ENCODE measurements at regions not wholly inside any gene's neighbourhood (a gene's known extent, or its start where the extent isn't known, plus 50 kb on each side); places are given as distances from the start of the nearest gene placed in this dataset.

DNA sequence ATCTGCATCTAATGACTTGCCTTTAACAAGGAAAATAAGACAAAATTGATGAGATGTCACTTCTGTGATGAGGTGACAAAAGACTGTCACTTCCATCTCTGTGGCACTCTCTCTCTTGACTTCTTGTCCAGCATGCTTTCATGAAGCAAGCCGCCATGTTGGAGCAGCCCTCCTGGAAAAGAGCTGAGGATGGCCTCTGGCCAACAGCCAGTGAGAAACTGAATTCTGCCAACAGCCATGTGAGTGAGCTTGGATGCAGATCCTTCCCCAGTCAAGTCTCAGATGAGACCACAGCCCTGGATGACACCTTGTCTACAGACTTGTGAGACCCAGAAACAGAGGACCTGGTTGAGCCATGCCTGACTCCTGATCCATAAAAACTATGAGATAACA lies 412.6 kb upstream of the SHH start:
- DNase-seq (ENCODE audit: low read depth, low spot score): no peak

DNA sequence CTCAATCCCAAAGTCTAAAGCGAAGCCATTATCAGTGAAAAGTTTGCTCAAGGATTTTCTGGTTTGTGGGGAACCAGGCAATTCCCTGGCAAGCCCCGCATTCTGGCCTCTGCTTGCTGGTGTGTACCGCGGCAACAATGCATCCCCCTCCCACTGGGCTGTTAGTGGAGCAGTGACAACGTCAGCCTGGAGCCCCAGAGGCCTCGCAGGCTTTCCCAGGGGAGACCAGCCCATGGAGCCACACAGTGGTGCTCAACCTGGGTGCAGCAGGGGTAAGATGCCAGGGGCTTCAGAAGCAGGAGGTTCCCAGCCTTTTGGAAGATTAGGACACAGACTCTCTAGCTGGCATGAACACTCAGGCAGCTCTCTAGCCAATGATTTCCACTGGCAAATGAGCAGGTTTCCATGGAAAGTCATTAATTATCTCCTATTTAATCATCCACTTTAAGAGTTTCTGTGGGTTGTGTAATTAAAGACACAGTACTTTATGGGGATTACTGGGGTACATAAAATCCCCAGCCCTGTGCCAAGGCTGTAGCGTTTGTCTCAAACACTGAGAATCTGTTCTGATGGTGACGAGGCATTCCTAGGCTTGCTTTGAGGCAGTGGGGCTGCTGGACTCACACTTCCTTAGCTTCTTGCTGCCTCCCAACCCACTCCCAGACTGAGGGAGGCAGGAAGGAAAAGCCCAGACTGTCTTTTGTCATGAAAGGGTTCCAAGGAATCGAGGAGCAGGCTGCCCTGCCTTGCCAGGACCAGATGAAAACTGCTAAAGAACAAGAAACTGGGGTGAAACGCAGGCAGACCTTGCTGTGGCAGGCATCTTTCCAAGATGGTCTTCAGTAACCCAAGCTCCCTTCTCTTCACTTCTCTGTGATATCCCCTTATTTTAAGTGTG lies 411.9 kb upstream of the SHH start:
- DNase-seq (ENCODE audit: low read depth, low spot score): no peak

DNA sequence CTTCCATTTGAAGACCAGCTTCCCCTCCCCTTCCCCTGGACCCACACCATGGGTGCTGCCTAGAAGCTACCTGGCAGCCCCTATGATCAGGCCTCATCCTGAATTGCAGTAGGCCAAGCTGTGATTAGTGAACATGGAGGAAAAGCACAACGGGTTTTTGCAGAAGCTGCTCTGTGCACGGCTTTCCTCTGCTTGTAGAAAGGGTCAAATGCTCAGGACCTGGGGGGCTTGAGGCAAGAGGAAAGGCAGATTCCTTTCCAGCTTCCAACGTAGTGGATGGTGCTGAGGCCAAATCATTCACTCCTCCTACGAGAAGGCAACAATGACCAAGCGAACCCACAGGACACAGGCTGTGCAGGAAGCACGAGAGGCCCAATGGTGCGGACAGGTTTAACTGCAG lies 410.3 kb upstream of the SHH start:
- no peak for DNase-seq (ENCODE audit: low read depth, low spot score)

DNA sequence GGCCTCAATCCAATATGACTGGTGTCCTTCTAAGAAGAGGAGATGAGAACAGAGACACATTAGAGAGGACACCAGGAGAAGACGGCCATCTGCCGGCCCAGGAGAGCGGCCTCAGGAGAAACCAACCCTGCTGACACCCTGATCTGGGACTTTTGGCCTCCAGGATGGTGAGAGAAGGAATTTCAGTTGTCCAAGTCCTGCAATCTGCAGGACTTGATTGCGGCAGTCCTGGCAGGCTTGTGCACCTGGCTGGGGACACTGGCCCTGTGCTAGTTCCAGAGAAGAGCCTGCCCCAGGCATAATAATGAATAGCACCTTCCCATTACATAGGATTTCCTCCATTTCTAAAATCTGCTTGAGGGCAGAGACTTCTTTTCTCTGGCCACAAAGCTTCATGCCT lies 409.9 kb upstream of the SHH start:
- DNase-seq (ENCODE audit: low read depth, low spot score): no peak

DNA sequence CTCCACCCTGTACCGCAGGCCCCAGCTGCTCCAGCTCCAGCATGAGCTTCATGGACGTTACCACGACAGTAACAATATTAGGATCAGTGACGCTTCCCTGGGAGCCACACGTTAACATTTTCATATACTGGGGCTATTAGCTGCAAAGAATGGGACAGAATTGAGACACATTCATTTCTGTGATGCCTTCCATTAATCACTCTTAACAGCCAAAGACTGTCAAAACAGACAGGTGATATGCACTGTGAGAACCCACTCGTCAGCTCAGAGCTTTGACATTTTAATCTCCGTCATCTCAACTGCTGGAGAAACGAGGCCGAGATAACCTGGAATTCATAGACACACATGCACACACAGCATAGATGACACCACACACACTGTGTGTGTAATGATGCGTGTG lies 408.4 kb upstream of the SHH start:
- DNase-seq (ENCODE audit: low read depth, low spot score): no peak

DNA sequence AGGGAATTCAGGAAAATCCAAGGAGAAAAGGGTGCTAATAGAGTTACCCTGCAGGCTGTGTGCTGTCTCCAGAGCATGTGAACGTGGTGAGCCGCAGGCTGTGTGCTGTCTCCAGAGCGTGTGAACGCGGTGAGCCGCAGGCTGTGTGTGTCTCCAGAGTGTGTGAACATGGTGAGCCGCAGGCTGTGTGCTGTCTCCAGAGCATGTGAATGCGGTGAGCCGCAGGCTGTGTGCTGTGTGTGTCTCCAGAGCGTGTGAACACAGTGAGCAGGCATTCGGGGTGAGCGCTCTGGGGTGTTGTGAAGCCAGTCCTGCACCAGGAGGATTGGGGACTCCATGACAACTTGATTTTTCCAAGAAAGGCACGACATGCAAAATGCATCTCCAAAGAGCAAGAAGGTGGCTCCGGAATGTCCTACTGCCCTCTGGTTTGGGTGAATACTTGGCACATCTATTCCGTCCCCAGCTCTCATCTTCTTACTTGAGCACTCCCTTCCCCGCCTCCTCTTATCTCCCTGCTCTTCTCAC lies 407.9 kb upstream of the SHH start:
- no peak for DNase-seq (ENCODE audit: low read depth, low spot score)

DNA sequence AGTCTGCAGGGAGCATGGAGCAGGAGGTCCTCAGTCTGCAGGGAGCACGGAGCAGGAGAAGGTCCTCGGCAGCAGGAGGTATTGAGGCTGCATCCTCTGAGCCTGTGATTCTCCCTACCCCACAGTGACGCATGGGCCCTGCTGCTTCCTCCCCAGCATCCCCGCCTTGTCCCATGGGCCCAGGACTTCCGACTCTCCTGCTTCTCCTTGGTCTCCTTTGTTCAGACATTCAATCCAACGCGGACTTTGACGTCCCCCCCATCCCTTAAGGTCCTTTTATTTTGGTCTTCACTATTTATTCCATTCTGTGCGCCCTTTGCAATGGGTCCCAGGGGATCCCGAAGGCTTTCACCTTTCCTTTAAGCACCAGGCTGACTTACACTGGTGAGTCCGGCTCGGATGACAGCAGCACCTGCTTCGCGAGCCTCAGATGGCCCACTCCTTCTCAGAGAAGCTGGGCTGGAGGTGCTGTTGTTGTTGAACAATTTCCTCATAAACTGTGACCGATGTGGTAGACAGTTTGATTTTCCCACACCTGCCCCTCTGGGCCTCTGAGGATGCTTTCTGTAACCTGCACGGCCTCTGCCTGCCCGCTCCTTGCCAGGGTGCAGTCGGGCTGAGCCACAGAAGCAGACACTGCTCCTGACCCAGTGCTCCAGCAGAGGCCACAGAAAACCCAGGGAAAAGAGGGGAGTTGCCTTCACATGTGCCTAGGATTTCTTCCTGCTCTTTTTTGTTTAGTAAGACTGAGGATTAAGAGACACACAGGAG lies 407.2 kb upstream of the SHH start:
- no peak for DNase-seq (ENCODE audit: low read depth, low spot score)

DNA sequence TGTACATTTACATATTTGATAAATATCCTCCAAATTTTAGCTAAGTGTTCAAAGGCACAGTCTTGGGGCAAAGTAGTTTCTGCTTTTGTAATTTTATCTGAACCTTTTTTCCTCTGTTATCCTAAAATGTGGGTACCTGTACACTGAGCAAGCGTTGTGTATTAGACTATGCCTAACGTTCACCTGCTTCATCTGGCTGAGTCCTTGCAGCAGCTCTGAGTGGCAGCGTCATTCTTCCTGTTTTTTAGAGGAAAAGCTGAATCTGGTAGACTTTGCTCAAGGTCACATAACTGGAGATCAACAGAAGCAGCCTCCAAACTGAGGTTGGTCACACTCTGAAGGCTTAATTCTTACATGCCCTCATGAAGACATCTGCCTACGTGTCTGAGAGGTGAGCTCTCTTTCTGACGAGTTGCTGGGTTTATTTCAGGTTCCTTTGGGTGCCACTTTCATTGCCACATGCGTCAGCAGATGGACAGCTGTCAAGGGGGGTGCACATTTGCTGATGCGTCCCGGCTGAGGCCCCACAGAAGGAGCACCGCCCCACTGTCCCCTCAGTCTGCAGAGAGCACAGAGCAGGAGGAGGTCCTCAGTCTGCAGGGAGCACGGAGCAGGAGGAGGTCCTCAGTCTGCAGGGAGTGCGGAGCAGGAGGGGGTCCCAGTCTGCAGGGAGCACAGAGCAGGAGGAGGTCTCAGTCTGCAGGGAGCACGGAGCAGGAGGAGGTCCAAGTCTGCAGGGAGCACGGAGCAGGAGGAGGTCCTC lies 406.5 kb upstream of the SHH start:
- DNase-seq (ENCODE audit: low read depth, low spot score): no peak

DNA sequence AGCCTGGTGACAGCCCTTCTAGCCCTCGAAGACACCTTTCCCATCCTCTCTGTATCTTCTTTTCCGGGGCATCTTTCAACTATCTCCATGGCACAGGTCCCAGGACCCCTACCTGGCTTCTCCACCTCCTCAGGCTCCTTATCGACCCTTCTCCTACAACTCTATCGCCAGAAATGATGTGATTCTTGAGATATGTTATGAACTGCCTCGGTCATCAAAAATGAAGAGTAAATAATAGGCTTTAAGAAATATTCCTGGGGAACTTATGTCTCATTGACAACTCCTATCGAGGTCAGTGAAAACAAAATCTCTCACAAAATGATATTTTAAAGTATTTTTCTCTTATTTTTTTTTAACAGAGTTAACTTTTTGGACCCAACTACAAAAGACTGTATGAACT lies 405.5 kb upstream of the SHH start:
- no peak for DNase-seq (ENCODE audit: low read depth, low spot score)

DNA sequence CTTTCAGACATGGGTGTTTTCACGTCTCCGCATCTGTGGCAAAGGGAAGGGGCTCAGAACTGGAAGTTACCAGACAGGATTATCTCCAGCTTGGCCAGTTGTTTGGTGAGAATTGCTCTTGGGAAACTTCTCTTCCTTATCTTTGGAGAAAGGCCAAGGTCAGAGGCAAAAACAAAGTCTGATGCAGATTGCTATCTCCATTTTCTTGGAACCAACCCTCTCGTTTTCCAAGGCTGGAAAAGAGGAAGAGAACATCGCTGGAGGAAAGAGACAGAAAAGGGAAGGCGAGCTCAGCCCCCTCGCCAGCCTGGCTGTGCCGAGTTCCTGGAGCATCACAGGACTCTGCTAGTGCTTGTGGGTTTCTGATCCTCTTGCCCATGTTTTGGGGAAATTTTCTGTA lies 396.8 kb upstream of the SHH start:
- no peak for DNase-seq (ENCODE audit: low read depth, low spot score)

DNA sequence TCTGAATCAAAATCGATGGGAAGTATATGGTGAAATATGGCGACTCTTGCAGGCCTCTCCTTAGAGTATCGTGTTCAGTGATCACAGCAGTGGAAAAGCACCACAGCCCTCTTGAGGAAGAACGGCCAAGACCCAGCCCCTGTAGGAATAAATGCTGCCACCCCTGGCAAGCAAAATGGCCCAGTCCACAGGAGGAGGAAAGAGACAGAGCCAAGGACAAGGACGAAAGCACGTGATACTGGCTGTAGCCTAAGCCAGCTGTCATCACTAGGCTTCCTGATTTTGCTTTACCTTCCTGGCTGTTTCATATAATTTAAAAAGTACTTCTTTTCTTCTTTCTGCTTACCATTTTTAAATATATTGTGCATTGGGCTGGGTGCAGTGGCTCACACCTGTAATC lies 395.0 kb upstream of the SHH start:
- no peak for DNase-seq (ENCODE audit: low read depth, low spot score)

DNA sequence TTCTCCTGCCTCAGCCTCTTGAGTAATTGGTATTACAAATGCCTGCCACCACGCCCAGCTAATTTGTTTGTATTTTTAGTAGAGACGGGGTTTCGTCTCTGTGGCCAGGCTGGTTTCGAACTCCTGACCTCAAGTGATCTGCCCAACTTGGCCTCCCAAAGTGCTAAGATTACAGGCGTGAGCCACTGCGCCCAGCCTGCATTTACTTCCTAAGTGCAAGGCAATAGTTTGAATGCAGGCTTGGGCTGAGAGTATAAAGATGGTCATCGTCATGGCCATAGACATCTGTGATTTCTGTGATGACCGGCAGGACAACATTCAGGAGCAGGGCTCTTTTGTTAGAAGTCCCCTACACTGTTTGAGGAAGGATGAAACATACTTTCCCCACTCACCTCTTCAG lies 393.9 kb upstream of the SHH start:
- no peak for DNase-seq (ENCODE audit: low read depth, low spot score)

DNA sequence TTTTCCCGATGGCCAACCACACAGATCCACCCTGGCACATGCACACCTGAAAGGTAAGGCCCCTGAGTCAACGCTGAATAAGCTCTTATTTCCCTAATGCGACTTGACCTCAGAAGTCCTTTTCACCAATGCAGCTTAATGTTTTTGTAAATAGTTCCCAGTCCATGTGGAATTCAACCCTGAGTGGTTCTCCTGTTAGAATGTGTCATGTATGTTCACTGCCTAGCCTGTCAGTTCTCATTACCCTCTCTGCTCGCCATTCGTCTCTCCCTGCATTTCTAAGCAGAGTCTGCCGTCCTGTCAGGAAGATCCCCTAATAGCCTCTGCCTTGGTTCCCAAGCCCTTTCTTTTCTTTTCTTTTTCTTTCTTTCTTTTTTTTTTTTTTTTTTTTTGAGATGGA lies 392.6 kb upstream of the SHH start:
- DNase-seq (ENCODE audit: low read depth, low spot score): no peak

DNA sequence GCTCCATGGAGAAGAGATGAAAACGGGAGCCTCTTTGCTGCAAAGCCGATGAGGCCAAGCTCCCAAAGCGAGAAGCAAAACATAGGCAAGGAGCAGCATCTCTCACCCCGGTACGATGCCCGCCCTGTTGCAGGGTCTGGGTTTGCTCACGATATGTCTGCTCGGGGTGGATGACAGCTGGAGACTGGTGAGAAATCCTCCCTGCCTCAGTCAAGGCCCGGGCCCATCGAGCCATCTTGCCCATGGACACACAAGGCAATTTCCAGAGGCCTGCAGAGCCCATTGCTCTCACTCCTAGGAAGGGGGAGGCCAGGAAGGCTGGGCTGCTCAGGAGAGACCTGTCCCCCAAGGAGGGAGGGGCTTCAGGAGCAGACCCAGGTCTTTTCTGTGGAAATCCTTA lies 391.7 kb upstream of the SHH start:
- DNase-seq (ENCODE audit: low read depth, low spot score): no peak

DNA sequence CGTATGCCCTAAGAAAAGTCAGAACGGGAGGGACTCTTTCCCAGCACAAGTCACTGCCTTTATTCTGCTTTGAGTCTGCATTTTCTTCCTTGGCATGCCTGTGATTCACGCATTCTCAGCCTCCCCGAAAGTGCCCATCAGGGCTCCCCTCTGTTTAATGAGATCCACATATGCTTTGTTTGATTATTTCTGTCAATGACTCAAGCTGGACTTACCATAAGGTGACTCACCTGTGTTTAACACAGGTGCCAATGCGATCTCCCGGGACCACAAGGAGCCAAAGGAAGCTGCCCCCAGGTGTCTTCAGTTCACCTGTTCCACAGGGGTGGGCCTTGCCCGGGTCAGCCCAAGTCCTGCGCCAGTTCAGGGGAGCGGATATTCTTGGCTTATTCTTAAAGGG lies 386.0 kb upstream of the SHH start:
- no peak for DNase-seq (ENCODE audit: low read depth, low spot score)

DNA sequence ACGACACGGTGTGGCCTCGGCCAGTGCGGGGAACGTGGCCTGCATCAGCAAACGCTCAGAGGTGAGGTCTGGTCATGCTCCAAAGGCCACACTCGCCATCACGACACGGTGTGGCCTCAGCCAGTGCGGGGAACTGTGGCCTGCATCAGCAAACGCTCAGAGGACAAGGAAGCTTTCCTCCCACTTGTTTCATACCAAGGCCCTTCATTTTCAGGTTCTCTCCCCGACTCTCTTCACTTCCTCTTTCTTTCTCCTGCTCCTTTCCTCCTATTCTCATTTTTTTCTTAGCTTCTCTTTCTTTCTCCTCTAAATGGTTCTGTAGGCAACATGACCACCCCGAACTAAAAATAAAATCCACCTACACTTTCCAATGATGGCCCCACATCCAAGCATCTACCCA lies 384.4 kb upstream of the SHH start:
- DNase-seq (ENCODE audit: low read depth, low spot score): no peak

DNA sequence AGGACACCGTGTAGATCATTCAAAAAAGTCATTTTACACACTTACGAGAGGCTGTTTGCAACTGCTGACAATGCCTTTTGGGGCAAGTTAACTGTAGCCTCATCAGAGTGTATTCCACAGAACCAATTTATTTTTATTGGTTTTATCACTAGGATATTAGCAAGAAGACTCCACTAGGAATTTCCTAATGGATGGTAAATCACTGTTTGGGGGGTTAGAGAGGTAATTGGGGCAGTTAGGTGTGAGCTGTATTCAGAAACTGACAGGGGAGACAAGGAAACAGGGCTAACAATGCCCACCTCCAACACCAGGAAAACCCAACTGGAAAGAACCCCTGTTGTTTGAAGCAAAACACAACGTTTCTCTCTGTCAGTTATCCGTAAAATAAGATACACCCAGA lies 383.0 kb upstream of the SHH start:
- DNase-seq (ENCODE audit: low read depth, low spot score): no peak

DNA sequence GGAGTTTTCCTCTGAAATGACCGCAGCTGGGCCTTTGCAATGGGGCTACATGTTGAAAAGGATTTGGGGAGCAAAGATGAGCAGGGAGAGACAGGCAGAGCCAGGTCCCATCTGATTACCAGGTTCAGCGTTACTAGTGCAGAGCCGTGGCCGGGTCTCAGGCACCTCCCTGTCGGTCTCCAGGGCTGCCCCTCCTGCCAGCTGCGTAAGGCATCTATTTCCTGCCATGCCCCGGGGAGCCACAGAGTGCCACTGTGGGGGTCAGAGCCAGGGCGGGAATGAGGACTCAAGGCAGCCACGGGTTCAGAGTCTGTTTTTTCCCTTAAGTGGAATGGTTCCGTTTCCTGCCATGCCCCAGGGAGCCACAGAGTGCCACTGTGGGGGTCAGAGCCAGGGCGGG lies 382.6 kb upstream of the SHH start:
- no peak for DNase-seq (ENCODE audit: low read depth, low spot score)

DNA sequence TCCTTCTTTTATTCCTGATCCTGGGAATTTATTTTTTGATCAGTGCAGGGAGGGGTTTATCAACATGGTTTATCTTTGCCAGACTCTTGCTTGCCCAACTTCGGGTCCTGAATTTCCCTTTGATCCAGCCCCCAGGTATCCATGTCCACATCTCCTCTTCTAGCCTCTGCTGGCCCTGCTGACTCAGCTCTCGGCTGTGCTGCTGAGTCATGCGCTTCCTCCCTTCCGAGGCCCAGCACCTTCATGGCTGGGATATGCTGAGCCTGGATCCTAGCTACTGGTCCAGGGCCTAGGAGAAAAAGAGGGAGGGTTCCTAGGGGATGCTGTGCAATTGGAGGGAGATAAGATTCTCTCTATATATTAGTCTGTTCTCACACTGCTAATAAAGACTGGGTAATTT lies 380.7 kb upstream of the SHH start:
- DNase-seq (ENCODE audit: low read depth, low spot score): no peak

DNA sequence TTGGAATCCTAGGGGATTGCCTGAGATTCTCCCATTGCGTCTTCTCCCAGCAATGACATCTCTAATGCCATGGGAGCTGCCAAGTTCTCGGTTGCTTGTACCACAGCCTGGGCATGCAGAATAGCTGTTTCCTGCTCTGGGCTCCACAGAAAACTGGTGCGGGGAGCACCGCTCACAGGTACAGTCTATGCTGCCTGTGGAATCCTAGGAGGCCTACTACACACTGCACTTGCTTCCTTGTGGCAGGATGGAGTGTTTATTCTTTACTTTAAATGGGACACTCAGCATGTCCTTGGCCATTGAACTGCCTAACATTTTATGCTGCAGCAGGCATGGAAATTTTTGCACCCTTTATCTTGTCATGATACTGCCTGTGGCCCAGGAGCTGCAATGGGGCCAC lies 378.8 kb upstream of the SHH start:
- DNase-seq (ENCODE audit: low read depth, low spot score): no peak

DNA sequence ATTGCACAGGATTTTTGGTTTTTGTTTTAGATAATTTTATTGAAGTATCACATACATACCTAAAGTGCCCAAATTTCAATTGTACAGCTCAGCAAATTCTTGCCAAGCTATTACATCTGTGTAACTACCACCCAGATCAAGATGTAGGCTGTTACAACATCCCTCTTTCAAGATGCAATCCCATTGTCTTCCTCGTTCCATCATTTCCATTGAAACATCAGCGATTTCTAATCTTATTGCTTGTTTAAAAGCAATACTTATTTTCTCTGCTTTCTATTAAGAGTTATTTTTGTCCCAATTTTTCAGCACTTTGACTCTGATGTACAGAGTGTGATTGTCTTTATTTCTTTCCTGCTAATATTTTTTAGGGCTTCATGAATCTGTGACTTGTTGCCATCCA lies 372.8 kb upstream of the SHH start:
- DNase-seq (ENCODE audit: low read depth, low spot score): no peak

DNA sequence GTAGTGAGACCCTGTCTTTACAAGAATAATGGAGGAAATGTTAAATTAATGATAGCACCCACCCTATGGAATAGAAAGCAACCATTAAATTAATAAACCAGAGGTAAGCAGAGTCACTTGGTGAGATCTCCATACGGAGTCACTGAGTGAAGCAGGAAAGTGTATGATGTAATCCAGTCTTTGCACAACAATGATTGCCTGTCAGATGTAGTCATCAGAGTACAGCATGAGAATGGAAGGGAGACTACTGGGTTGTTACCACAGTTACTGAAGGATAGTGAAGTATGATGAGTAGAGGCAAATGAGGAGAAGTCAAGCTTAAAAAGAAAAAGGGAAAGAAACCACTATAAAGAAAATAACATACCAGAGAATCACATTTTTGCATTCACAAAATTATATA lies 371.9 kb upstream of the SHH start:
- DNase-seq (ENCODE audit: low read depth, low spot score): no peak
